ENCODE measurements at regions not wholly inside any gene's neighbourhood (a gene's known extent, or its start where the extent isn't known, plus 50 kb on each side); places are given as distances from the start of the nearest gene placed in this dataset.

GRCh38 chr4:178633263-178633662 is 1191.0 kb upstream of the AGA start:
- no peak for DNase-seq

- no peak for DNase-seq
Observed at GRCh38 chr4:178664621-178665020, 1222.4 kb upstream of the AGA start.

- no peak for DNase-seq
Observed at GRCh38 chr4:178665916-178666315, 1223.7 kb upstream of the AGA start.

DNA sequence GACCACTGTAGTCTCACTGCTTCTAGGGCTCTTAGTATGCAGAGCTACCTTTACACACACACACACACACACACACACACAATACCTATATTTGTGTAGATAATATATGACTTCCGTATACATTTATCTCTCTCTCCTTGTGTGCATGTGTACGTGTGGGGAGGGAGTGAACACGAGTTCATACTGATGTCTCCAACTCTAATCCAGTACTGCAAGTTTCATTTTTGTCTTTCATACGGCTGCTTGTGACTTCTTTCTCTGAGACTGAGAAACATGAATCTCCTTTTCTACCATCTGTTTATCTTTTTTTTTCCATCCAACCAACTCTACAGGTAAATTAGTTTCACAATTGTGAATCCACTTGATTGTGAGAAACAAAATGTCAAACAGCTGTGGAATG is 1229.5 kb upstream of the AGA start:
- no peak for DNase-seq

- no peak for DNase-seq
Observed at GRCh38 chr4:178672512-178672911, 1230.3 kb upstream of the AGA start.

DNA sequence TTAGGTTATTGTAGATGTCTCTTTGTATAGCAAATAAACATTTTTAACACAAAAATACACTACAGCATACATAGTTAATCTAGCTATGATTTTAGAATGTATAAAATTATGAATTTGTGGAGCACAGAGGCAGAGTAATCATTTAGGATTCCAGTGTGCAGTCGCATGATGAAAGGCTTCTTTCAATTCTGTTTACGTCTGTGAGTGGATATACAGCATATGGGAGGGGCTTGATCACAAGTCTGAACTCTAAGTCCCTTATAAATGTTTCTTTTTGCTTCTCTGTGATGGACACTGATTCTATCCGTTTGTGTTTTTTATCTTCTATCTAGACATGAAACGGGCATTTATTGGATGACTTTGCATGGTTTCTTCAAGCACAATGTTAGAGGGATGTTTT is 1239.6 kb upstream of the AGA start:
- DNase-seq, result no peak

- no peak for DNase-seq
Observed at GRCh38 chr4:178689926-178690325, 1247.7 kb upstream of the AGA start.

GRCh38 chr4:178693816-178694215 is 1251.6 kb upstream of the AGA start:
- no peak for DNase-seq

GRCh38 chr4:178696515-178696914 is 1254.3 kb upstream of the AGA start:
- DNase-seq, result no peak

GRCh38 chr4:178712486-178712885 is 1270.2 kb upstream of the AGA start:
- DNase-seq, result no peak

DNA sequence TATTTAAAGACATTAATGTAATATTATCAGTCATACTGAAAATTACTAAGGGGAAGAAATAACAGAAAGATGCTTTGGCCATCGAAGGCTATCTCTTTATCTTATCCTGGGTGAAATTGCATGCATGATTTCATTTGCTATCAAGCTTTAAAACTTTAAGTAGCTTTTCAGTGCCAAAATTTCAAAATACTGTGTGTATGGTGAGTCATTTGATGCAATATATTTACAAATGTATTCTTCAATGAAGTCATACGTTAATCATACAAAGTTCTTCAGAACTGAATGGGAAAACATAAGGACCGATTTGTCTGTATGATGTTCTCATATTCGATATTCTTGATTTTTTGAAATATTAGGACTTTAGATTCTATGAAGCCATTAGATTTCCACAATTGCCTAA is 1295.8 kb upstream of the AGA start:
- DNase-seq, result no peak

GRCh38 chr4:178745203-178745602 is 1303.0 kb upstream of the AGA start:
- DNase-seq, result no peak

GRCh38 chr4:178752954-178753525 is 1310.8 kb upstream of the AGA start:
- no peak for DNase-seq

- DNase-seq, result no peak
Observed at GRCh38 chr4:178778496-178778895, 1336.3 kb upstream of the AGA start.

DNA sequence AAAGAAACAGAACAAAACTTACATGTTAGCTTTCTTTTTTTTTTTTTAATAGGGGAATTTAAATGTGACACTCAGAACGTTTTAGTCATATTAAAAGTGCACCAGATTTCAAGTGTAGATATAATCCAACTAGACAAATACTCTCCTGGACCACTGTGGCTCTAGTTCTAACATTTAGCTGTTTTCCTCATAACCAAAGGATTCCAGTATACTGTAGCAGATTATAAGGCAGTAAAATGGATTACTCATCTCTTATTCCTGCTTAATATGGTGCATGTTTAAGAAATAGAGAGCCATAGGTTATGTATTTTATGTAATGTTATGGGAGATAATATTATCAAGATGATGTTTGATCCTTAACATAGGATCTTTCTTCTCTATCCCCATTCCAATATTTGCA is 1339.5 kb upstream of the AGA start:
- no peak for DNase-seq

- no peak for DNase-seq
Observed at GRCh38 chr4:178784491-178784890, 1342.3 kb upstream of the AGA start.

DNA sequence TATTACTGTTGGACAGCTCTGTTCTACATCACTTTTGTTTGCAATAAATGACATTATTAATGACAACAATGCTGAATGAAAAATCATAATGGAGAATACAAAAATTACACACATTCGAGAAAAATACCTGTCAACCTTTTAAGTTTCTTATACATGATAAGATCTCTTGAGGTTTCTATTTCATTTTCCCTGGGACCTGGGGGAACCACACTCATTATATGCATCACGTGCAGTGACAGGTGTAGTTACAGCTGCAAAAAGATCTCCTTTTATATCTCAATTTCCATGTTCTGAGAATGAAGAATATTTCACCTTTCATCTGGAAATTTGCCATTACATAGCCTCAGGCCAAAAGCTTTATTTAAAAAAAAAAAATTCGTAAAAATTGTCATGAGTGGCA is 1347.0 kb upstream of the AGA start:
- no peak for DNase-seq

GRCh38 chr4:178799204-178799603 is 1357.0 kb upstream of the AGA start:
- DNase-seq, result no peak

GRCh38 chr4:178808106-178808505 is 1365.9 kb upstream of the AGA start:
- DNase-seq, result no peak

DNA sequence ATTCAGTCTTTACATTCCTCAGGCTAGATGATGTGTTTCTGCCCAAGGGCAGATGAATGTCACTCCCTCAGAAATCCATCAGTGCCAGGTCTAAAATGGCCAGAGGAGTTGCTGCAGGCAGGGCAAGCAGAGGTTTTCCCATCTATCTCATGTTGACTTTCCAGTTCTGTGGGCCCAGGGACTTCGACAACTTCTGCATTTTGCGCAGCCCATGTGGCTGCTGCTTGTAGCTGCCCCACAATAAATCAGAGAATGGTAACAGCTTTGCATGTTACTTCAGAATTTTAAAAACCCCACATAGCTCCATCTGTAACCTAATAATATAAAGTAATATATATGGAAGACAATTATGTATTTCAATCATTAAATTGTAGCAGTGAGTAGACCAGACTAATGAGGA is 1367.7 kb upstream of the AGA start:
- no peak for DNase-seq

DNA sequence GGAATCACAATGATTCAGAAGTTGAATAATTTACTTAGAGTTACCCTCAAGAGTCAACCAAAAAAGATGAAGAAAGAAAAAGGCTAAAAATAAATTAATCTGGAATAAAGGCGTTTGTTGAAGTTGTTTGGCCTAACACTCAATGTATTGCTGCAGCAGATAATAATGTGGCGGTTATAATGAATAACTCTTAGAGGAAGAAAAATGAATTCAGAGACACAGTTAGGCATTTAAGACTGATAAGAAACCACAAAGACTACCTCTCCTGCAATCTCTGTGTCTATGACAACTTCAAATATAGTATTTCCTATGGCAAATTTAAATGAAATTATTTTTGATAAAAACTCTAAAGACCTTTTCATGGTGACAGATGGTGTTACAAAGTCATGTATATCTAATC is 1369.1 kb upstream of the AGA start:
- DNase-seq, result no peak

DNA sequence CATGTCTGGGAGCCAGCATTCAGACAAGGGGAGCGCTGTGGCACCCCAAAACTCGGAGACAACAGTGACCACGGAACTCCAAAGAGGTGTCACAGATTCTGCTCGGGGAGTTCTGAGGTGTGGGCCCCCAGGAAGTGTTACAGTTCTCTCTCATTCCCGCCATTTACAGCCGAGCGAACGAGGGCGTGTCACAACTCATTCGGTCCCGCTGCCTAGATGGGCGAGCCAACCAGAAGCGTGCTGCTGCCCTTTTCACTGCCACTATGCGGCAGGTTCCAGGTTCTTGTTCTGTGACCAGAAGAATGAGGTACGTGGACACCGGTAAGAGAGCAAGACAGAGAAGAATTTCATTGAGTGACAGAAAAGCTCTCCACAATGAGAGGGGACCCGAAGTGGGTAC is 1370.6 kb upstream of the AGA start:
- DNase-seq, result no peak

- no peak for DNase-seq
Observed at GRCh38 chr4:178814908-178815307, 1372.7 kb upstream of the AGA start.

DNA sequence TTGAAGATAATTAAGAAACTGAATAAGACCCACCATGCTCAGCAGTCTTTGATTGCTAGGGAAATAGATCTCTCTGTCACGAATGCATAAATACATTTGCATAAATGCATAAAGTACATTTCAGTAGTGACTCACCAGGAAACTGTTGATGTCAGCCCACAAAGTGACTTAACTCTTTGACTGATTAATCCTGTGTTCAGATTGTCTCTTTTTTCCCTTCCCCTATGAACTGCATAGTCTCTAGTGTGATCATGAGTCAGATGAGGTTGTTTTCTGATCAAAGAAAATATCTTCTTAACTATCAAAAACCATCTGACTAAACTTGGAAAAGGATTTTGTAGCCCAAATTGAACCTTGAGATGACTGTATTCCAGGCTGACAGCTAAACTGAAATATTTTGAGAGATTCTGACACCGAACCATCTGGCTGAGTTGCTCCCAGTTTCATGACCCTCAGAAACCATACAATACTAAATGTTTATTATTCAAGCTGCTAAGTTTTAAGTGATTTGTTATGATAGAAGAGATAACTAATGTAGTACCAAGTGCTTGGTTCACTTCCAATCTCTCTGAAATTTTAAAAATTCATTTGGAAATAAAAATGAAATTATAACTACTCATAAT is 1381.5 kb upstream of the AGA start:
- no peak for DNase-seq

- no peak for DNase-seq
Observed at GRCh38 chr4:178836865-178837264, 1394.6 kb upstream of the AGA start.
